GM12891 (cell line): ENCODE measurements at regions not wholly inside any gene's neighbourhood (a gene's known extent, or its start where the extent isn't known, plus 50 kb on each side); places are given as distances from the start of the nearest gene placed in this dataset.

Experiments
- PAX5 ChIP-seq: IDR thresholded peaks from 2 replicates; pipeline ENCODE4 v1.6.1; 2011; ENCODE audit warnings: low read length, moderate library complexity, mild to moderate bottlenecking; ENCODE audit not compliant: insufficient read depth, severe bottlenecking
- POLR2A ChIP-seq: IDR thresholded peaks from 2 replicates; pipeline ENCODE4 v1.6.1; 2011; ENCODE audit warnings: low read depth, low read length, control low read depth
- POLR2AphosphoS5 ChIP-seq: IDR thresholded peaks from 2 replicates; pipeline ENCODE4 v1.6.1; 2011; ENCODE audit warnings: low read depth, low read length, control low read depth
- SPI1 ChIP-seq: IDR thresholded peaks from 2 replicates; pipeline ENCODE4 v1.6.1; 2011; ENCODE audit warnings: low read depth, low read length, control low read depth
- TAF1 ChIP-seq: IDR thresholded peaks from 2 replicates; pipeline ENCODE4 v1.6.1; 2011; ENCODE audit warnings: low read depth, low read length, control low read depth

GRCh38 chr7:9680713-9681112 lies 1247.3 kb downstream of the NXPH1 start:
- no peak for TF ChIP-seq POLR2AphosphoS5
- no peak for TF ChIP-seq SPI1
- TF ChIP-seq TAF1 = no peak
- TF ChIP-seq PAX5 = no peak
- no peak for TF ChIP-seq POLR2A
